GM23338 (cell line): ENCODE measurements at regions not wholly inside any gene's neighbourhood (a gene's known extent, or its start where the extent isn't known, plus 50 kb on each side); places are given as distances from the start of the nearest gene placed in this dataset.

Experiments used
- ATAC-seq: fragments of 200-7000 bp; cut with Tn5 transposase; 3 replicates; pipeline ENCODE4 v1.9.1; 2020
- DNase-seq: peaks from one replicate; pipeline ENCODE4 v3.0.0-alpha.2; 2015; ENCODE audit warnings: low spot score
- H2AFZ ChIP-seq: fragments of 200-600 bp; sonication (generic); 2 replicates; pipeline ENCODE4 v1.8.0; 2016; ENCODE audit warnings: antibody characterized with exemption, mild to moderate bottlenecking, moderate library complexity
- H3F3A ChIP-seq: fragments of 200-600 bp; sonication (generic); replicated peaks from 2 replicates; pipeline ENCODE4 v1.8.0; 2017; ENCODE audit warnings: antibody characterized with exemption, mixed run types, low read depth
- H3K27ac ChIP-seq: fragments of 200-600 bp; sonication (generic); 2 replicates; pipeline ENCODE4 v1.6.1; 2016; ENCODE audit warnings: low read depth
- H3K27me3 ChIP-seq: fragments of 200-600 bp; sonication (generic); 2 replicates; pipeline ENCODE4 v1.8.0; 2016; ENCODE audit warnings: mild to moderate bottlenecking, mixed run types, moderate library complexity; ENCODE audit not compliant: insufficient read depth
- H3K36me3 ChIP-seq: fragments of 200-600 bp; sonication (generic); 2 replicates; pipeline ENCODE4 v1.8.0; 2016; ENCODE audit warnings: mild to moderate bottlenecking; ENCODE audit not compliant: insufficient read depth
- H3K4me1 ChIP-seq: fragments of 200-600 bp; sonication (generic); 2 replicates; pipeline ENCODE4 v1.8.0; 2016; ENCODE audit warnings: mild to moderate bottlenecking, moderate library complexity; ENCODE audit not compliant: insufficient read depth
- H3K4me2 ChIP-seq: fragments of 200-600 bp; sonication (generic); 2 replicates; pipeline ENCODE4 v1.7.1; 2017; ENCODE audit warnings: mixed run types
- H3K4me3 ChIP-seq: fragments of 200-600 bp; sonication (generic); 2 replicates; pipeline ENCODE4 v1.6.1; 2016; ENCODE audit warnings: mixed run types
- H3K79me2 ChIP-seq: fragments of 200-600 bp; sonication (generic); replicated peaks from 2 replicates; pipeline ENCODE4 v1.8.0; 2017; ENCODE audit warnings: mild to moderate bottlenecking; ENCODE audit not compliant: insufficient read depth
- H3K9me2 ChIP-seq: fragments of 200-600 bp; sonication (generic); 2 replicates; pipeline ENCODE4 v1.8.0; 2017; ENCODE audit not compliant: insufficient read depth
- H4K20me1 ChIP-seq: fragments of 200-600 bp; sonication (generic); replicated peaks from 2 replicates; pipeline ENCODE4 v1.8.0; 2017; ENCODE audit warnings: mild to moderate bottlenecking; ENCODE audit not compliant: insufficient read depth
- H3K27ac Mint-ChIP-seq: 2 replicates; pipeline ENCODE4 v1.8.0; 2020; ENCODE audit warnings: inconsistent platforms, mild to moderate bottlenecking, moderate library complexity, mixed read lengths
- H3K27me3 Mint-ChIP-seq: 3 replicates; pipeline ENCODE4 v1.8.0; 2022; ENCODE audit warnings: low read depth, mild to moderate bottlenecking, moderate library complexity, mixed read lengths, inconsistent platforms; ENCODE audit not compliant: insufficient read depth, poor library complexity
- H3K36me3 Mint-ChIP-seq: 3 replicates; pipeline ENCODE4 v1.8.0; 2021; ENCODE audit warnings: low read depth, mild to moderate bottlenecking, inconsistent platforms, moderate library complexity, mixed read lengths
- H3K4me1 Mint-ChIP-seq: 3 replicates; pipeline ENCODE4 v1.8.0; 2020; ENCODE audit warnings: mild to moderate bottlenecking, inconsistent platforms, mixed read lengths
- H3K4me3 Mint-ChIP-seq: 3 replicates; pipeline ENCODE4 v1.8.0; 2021; ENCODE audit warnings: moderate library complexity, mild to moderate bottlenecking, inconsistent platforms, mixed read lengths
- H3K9me3 Mint-ChIP-seq: 3 replicates; pipeline ENCODE4 v1.8.0; 2020; ENCODE audit warnings: moderate library complexity, mild to moderate bottlenecking, inconsistent platforms, mixed read lengths
- CTCF ChIP-seq, 2 experiments: fragments of 200-600 bp in 1 of 2; sonication (generic) in 1 of 2; conservative IDR thresholded peaks; 2 replicates each; pipeline versions ENCODE4 v1.5.1 to v1.6.1; 2016 to 2017; ENCODE audit warnings: antibody characterized with exemption in 2 of 2, low read depth in 2 of 2, mild to moderate bottlenecking in 2 of 2, moderate library complexity in 1 of 2
- ETS1 ChIP-seq: IDR thresholded peaks from 2 replicates; pipeline ENCODE4 v1.6.1; 2016; ENCODE audit warnings: antibody characterized with exemption
- EZH2 ChIP-seq: fragments of 200-600 bp; sonication (generic); IDR thresholded peaks from one replicate; pipeline ENCODE4 v1.8.0; 2017; ENCODE audit warnings: antibody characterized with exemption, mild to moderate bottlenecking, low read depth; ENCODE audit not compliant: unreplicated experiment
- JUNB ChIP-seq: IDR thresholded peaks from one replicate; pipeline ENCODE4 v1.6.1; 2016; ENCODE audit warnings: antibody characterized with exemption; ENCODE audit not compliant: unreplicated experiment
- NANOG ChIP-seq: IDR thresholded peaks from 2 replicates; pipeline ENCODE4 v1.6.1; 2016; ENCODE audit warnings: antibody characterized with exemption, borderline replicate concordance
- POLR2AphosphoS5 ChIP-seq: IDR thresholded peaks from 2 replicates; pipeline ENCODE4 v1.6.1; 2016; ENCODE audit warnings: antibody characterized with exemption, low read depth
- REST ChIP-seq: IDR thresholded peaks from one replicate; pipeline ENCODE4 v1.6.1; 2018; ENCODE audit warnings: antibody characterized with exemption; ENCODE audit not compliant: unreplicated experiment
- STAT1 ChIP-seq: IDR thresholded peaks from one replicate; pipeline ENCODE4 v1.6.1; 2016; ENCODE audit warnings: antibody characterized with exemption; ENCODE audit not compliant: unreplicated experiment
- ZNF114 ChIP-seq: fragments of 250-450 bp; sonication (Bioruptor Pico); IDR thresholded peaks from 2 replicates; pipeline ENCODE4 v1.5.0; 2020; ENCODE audit warnings: mild to moderate bottlenecking, moderate library complexity
- ZNF331 ChIP-seq: fragments of 250-450 bp; sonication (Bioruptor Pico); IDR thresholded peaks from 2 replicates; pipeline ENCODE4 v1.5.0; 2020; ENCODE audit warnings: low read depth, mild to moderate bottlenecking, moderate library complexity
- ZNF462 ChIP-seq: fragments of 250-450 bp; sonication (Bioruptor Pico); IDR thresholded peaks from 2 replicates; pipeline ENCODE4 v1.5.0; 2020; ENCODE audit warnings: mild to moderate bottlenecking, moderate library complexity

- no peak for TF ChIP-seq REST
- no peak for TF ChIP-seq NANOG
- no peak for TF ChIP-seq ZNF331 (CRISPR knock-in tag)
- no peak for TF ChIP-seq EZH2
Measured at GRCh38 chr7:36005293-36005692, 147.8 kb upstream of the EEPD1 start (continued).

DNA sequence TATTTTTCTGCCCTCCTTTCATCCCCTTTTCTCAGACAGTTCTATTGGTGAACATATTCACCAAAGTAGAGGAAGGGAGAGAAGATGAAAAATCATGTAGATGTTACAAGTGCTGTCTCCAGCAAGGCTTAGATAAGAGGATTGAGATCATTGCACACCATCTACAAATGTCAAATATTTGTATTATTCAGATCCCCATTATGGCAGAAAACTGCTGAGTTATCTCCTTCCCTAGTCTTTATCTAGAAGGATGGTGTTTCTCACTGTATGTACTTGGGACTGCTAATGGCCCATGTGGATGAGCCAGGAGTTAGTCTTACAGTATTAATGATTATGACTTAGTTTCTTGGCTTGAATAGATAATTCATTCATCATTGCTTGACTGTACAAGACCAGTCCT is 147.2 kb upstream of the EEPD1 start:
- no peak overlapping the region for H3K4me2 ChIP-seq
- no peak overlapping the region for H2AFZ ChIP-seq
- no peaks in the 10 kb centered on the region for H3K27me3 ChIP-seq
- Mint-ChIP-seq H3K27me3 (no peaks in the 10 kb centered on the region), H3K9me3 (peaks cover 4% of the 10 kb centered on the region; the same call in 1 of the 3 replicates), H3K36me3 (peaks cover 5% of the 10 kb centered on the region; the same call in 1 of the 3 replicates), H3K4me1 (no peaks in the 10 kb centered on the region), H3K27ac (no peak overlapping the region), H3K4me3 (no peak overlapping the region)
- no peaks in the 10 kb centered on the region for H4K20me1 ChIP-seq
- no peaks in the 10 kb centered on the region for H3K9me2 ChIP-seq
- no peaks in the 10 kb centered on the region for H3F3A ChIP-seq
- no peak overlapping the region for H3K4me3 ChIP-seq
- no peak for DNase-seq
- H3K79me2 ChIP-seq: no peaks in the 10 kb centered on the region
- no peak overlapping the region for H3K27ac ChIP-seq
- H3K36me3 ChIP-seq: no peaks in the 10 kb centered on the region
- no peak for ATAC-seq
- no peaks in the 10 kb centered on the region for H3K4me1 ChIP-seq
- TF ChIP-seq ZNF114 (CRISPR knock-in tag) (no peak), ZNF462 (CRISPR knock-in tag) (no peak), ZNF331 (CRISPR knock-in tag) (no peak), POLR2AphosphoS5 (no peak), EZH2 (no peak), ETS1 (no peak), STAT1 (no peak), JUNB (no peak), CTCF (conservative IDR thresholded peaks at IDR 0.05; ENCODE audit: low read depth in 2 of 2) (no peak)
